BLaER1 treated with 17β-estradiol and CSF1 and Interleukin-3, amounts not matched to agents 10 nM and 100 nM (cell line): ENCODE measurements at regions not wholly inside any gene's neighbourhood (a gene's known extent, or its start where the extent isn't known, plus 50 kb on each side); places are given as distances from the start of the nearest gene placed in this dataset.

ENCODE experiments used
- H3K27ac ChIP-seq, 11 experiments: shearing (Covaris generic); formaldehyde crosslinking; 2 replicates each; pipeline ENCODE4 v1.8.1; 2022
- H3K27me3 ChIP-seq, 11 experiments: shearing (Covaris generic); formaldehyde crosslinking; 2 replicates each; pipeline ENCODE4 v1.8.1; 2022
- H3K36me3 ChIP-seq, 11 experiments: shearing (Covaris generic); formaldehyde crosslinking; 2 replicates each; pipeline ENCODE4 v1.8.1; 2022
- H3K4me1 ChIP-seq, 10 experiments: shearing (Covaris generic); formaldehyde crosslinking; 2 replicates each; pipeline ENCODE4 v1.8.1; 2022
- H3K4me2 ChIP-seq, 11 experiments: shearing (Covaris generic); formaldehyde crosslinking; 2 replicates each; pipeline ENCODE4 v1.8.1; 2022
- H3K4me3 ChIP-seq, 10 experiments: shearing (Covaris generic); formaldehyde crosslinking; 2 replicates each; pipeline ENCODE4 v1.8.1; 2022
- H3K9ac ChIP-seq, 11 experiments: shearing (Covaris generic); formaldehyde crosslinking; 2 replicates each; pipeline ENCODE4 v1.8.1; 2022
- H3K9me3 ChIP-seq, 11 experiments: shearing (Covaris generic); formaldehyde crosslinking; replicated peaks in 1 of 11; 2 replicates each; pipeline ENCODE4 v1.8.1; 2022
- H4K20me1 ChIP-seq, 11 experiments: shearing (Covaris generic); formaldehyde crosslinking; 2 replicates each; pipeline ENCODE4 v1.8.1; 2022
- Cebpa-rat ChIP-seq, 11 experiments: shearing (Covaris generic); IDR thresholded peaks; 2 replicates each; pipeline ENCODE4 v1.8.1; 2022

- Histone ChIP-seq H3K27ac (no peak overlapping the region), H3K4me2 (no peak overlapping the region), H3K9me3 (no peaks in the 10 kb centered on the region), H4K20me1 (no peaks in the 10 kb centered on the region), H3K4me1 (peaks cover 0 to 37% (median 29%) of the 10 kb centered on the region in 10 experiments; a peak in 18 of 20 replicates), H3K27me3 (no peaks in the 10 kb centered on the region), H3K9ac (no peak overlapping the region), H3K4me3 (no peak overlapping the region), H3K36me3 (no peaks in the 10 kb centered on the region)
- TF ChIP-seq Cebpa-rat (IDR thresholded peaks at IDR 0.05): peak in 2 of 11 experiments; percentile 27 to 44; a peak in 2 of 22 replicates
Measured at GRCh38 chr1:244106837-244107493, 55.9 kb downstream of the ZBTB18 start.

DNA sequence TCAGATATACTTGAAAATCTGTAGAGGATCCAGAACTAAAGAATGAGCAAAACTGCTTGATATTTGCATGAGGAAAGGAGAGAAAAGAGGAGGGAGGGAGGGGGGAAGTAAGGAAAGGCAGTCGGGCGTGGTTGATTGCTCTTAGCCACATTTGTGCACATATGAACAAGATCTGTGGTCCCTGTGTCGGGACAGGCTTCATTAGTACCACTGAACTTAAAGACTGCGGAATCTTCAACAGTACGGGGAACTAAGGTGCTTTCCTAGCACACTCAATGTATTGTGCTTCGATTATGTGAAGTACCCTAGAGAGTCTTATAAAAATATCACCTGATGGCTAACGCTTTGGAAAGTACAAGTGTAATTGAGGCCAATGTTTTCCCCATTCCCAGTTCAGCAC, 59.9 kb downstream of the ZBTB18 start:
- H3K9ac ChIP-seq: no peak overlapping the region
- no peaks in the 10 kb centered on the region for H3K36me3 ChIP-seq
- H3K27me3 ChIP-seq: no peaks in the 10 kb centered on the region
- H3K27ac ChIP-seq: no peak overlapping the region
- H3K4me2 ChIP-seq: peak overlapping the region in 10 of 11 experiments; percentile 7 to 66 (median 42); a peak in 17 of 22 replicates
- no peaks in the 10 kb centered on the region for H4K20me1 ChIP-seq
- no peak for TF ChIP-seq Cebpa-rat (IDR thresholded peaks at IDR 0.05)
- H3K4me1 ChIP-seq: peaks cover 0 to 22% (median 17%) of the 10 kb centered on the region in 10 experiments; a peak in 17 of 20 replicates
- H3K9me3 ChIP-seq: no peaks in the 10 kb centered on the region
- no peak overlapping the region for H3K4me3 ChIP-seq

DNA sequence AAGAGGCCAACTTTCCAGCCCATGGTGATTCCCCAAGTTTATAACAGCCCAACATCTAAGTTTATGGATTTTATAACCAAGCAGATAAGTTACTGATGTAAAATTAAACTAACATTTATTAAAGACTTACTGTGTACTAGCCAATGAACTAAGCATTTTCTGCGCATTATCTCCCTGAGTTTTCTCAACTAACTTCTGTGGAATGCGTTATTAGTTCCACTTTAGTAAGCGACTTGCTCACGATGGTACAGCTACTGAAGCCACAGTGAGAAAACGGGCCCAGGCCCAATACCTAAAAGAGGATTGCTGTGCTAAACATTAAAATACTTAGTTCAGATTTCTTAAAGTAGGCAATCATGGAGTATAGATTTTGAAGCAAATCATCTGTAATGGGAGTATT, 61.0 kb downstream of the ZBTB18 start:
- Histone ChIP-seq H3K36me3 (no peaks in the 10 kb centered on the region), H3K27me3 (no peaks in the 10 kb centered on the region), H3K4me2 (no peak overlapping the region), H3K4me1 (peaks cover 0 to 22% (median 17%) of the 10 kb centered on the region in 10 experiments; a peak in 17 of 20 replicates), H3K9me3 (peaks cover 0 to 6% (median 0%) of the 10 kb centered on the region in 11 experiments; a peak in 1 of 22 replicates), H3K9ac (no peak overlapping the region), H3K4me3 (no peak overlapping the region), H3K27ac (no peak overlapping the region), H4K20me1 (no peaks in the 10 kb centered on the region)
- no peak for TF ChIP-seq Cebpa-rat (IDR thresholded peaks at IDR 0.05)

DNA sequence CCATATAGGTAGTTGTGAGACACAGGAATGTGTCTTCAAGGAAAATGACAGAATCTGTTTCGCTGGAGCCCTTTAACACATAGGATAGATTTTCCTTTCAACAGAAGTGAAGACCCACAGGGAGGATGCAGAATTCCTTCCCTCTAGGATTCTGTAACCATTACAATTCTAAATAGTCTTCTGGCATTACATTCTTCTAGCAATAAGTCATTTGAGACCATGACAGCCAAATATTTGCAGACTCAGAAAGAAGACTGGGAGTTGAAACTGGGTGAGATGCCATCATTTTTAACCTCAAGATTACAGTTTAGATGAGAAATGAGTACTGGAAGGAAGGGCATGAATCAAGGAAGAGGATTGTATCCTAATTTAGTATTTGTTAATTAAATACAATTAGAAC, 61.6 kb downstream of the ZBTB18 start:
- no peaks in the 10 kb centered on the region for H3K27me3 ChIP-seq
- no peak for TF ChIP-seq Cebpa-rat (IDR thresholded peaks at IDR 0.05)
- H3K4me2 ChIP-seq: no peak overlapping the region

DNA sequence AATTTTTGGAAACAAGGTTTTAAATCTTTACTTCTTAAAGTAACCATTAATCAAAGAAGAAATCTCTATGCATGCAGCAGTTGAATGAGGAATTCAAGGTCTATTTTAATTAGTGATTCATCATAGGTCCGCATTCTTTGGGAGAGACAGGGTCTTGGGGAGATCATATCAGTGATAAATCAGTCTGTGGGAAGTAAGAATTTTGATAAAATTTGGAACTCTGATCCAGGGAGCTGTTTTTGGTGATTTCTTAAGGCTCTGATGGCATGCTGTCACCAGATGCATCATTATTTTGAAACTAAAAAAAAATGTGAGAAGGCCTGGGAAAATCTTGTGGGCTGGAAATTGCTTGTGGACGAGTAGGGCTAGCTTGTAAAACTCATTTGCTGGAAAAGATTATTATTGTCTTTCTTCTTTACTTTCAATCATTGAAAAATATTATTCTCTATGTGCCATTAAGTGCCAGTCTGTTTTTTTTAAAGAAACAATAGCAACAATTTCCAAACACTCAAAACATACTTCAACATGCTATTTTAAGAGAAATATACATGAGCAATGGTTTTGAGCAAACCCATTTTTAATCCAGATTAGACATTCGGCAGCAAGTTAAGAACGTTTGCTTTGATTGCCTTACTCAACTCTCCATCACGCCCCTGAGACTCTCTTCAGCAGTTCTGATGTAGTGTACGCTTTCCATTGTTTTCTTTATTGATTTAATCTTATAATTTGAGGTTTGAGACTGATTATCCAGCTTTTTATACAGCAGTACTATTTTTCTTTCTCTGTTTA, 62.6 kb downstream of the ZBTB18 start:
- Histone ChIP-seq H3K4me3 (no peak overlapping the region), H4K20me1 (no peaks in the 10 kb centered on the region), H3K27me3 (no peaks in the 10 kb centered on the region), H3K9me3 (peaks cover 0 to 6% (median 0%) of the 10 kb centered on the region in 11 experiments; a peak in 1 of 22 replicates), H3K9ac (no peak overlapping the region), H3K4me1 (peaks cover 0 to 22% (median 17%) of the 10 kb centered on the region in 10 experiments; a peak in 17 of 20 replicates), H3K27ac (no peak overlapping the region), H3K36me3 (no peaks in the 10 kb centered on the region), H3K4me2 (no peak overlapping the region)
- no peak for TF ChIP-seq Cebpa-rat (IDR thresholded peaks at IDR 0.05)

More for the DNA sequence above, 61.6 kb downstream of the ZBTB18 start:
- H3K27ac ChIP-seq: no peak overlapping the region
- peaks cover 0 to 6% (median 0%) of the 10 kb centered on the region in 11 experiments; a peak in 1 of 22 replicates for H3K9me3 ChIP-seq
- H3K4me1 ChIP-seq: peaks cover 0 to 22% (median 17%) of the 10 kb centered on the region in 10 experiments; a peak in 17 of 20 replicates
- no peaks in the 10 kb centered on the region for H4K20me1 ChIP-seq
- H3K9ac ChIP-seq: no peak overlapping the region
- no peak overlapping the region for H3K4me3 ChIP-seq
- no peaks in the 10 kb centered on the region for H3K36me3 ChIP-seq

GRCh38 chr1:244114892-244115291, 63.8 kb downstream of the ZBTB18 start:
- no peaks in the 10 kb centered on the region for H3K27me3 ChIP-seq
- H3K9me3 ChIP-seq: peaks cover 0 to 6% (median 0%) of the 10 kb centered on the region in 11 experiments; a peak in 1 of 22 replicates
- H3K9ac ChIP-seq: no peak overlapping the region
- TF ChIP-seq Cebpa-rat (IDR thresholded peaks at IDR 0.05): no peak
- no peak overlapping the region for H3K4me2 ChIP-seq
- no peaks in the 10 kb centered on the region for H3K36me3 ChIP-seq
- H3K4me3 ChIP-seq: no peak overlapping the region
- H3K27ac ChIP-seq: no peak overlapping the region
- H4K20me1 ChIP-seq: no peaks in the 10 kb centered on the region
- peaks cover 0 to 17% (median 16%) of the 10 kb centered on the region in 10 experiments; a peak in 17 of 20 replicates for H3K4me1 ChIP-seq

DNA sequence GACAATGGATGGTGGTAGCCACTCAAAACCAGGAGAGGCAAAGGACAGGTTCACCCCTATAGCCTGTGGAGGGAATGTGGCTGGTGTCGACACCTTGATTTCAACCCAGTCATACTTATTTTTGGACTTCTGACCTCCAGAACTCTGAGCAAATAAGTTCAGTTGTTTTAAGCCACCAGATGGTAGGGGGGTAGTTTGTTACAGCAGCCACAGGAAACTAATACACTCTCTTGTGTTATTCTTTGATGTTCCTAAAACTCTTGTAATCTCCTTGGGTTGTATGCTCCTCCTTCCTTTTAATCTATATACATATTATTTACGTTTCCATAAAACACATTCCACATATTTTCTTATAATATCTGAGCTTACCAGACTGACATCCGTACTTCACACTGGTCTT, 65.9 kb downstream of the ZBTB18 start:
- TF ChIP-seq Cebpa-rat (IDR thresholded peaks at IDR 0.05): no peak
- no peaks in the 10 kb centered on the region for H3K36me3 ChIP-seq
- H3K27me3 ChIP-seq: no peaks in the 10 kb centered on the region
- H3K9ac ChIP-seq: no peak overlapping the region
- H3K4me2 ChIP-seq: no peak overlapping the region
- peaks cover 0 to 6% (median 0%) of the 10 kb centered on the region in 11 experiments; a peak in 1 of 22 replicates for H3K9me3 ChIP-seq
- no peak overlapping the region for H3K4me3 ChIP-seq
- H3K27ac ChIP-seq: no peak overlapping the region
- no peaks in the 10 kb centered on the region for H4K20me1 ChIP-seq
- H3K4me1 ChIP-seq: no peaks in the 10 kb centered on the region

GRCh38 chr1:244118109-244118761, 67.2 kb downstream of the ZBTB18 start:
- H3K27ac ChIP-seq: no peak overlapping the region
- no peaks in the 10 kb centered on the region for H3K4me1 ChIP-seq
- H3K36me3 ChIP-seq: no peaks in the 10 kb centered on the region
- no peak overlapping the region for H3K4me3 ChIP-seq
- H3K4me2 ChIP-seq: no peak overlapping the region
- H4K20me1 ChIP-seq: no peaks in the 10 kb centered on the region
- no peak for TF ChIP-seq Cebpa-rat (IDR thresholded peaks at IDR 0.05)
- H3K9ac ChIP-seq: no peak overlapping the region
- H3K27me3 ChIP-seq: no peaks in the 10 kb centered on the region
- peaks cover 0 to 6% (median 0%) of the 10 kb centered on the region in 11 experiments; a peak in 1 of 22 replicates for H3K9me3 ChIP-seq
